ENCODE measurements at regions not wholly inside any gene's neighbourhood (a gene's known extent, or its start where the extent isn't known, plus 50 kb on each side); places are given as distances from the start of the nearest gene placed in this dataset.
A peak's percentile ranks its signal among the peaks of the same experiment; 100 is the strongest.

GRCh38 chr5:40386289-40386688 is 293.4 kb upstream of the PTGER4 start:
- no peak overlapping the region for H3K4me2 ChIP-seq (ENCODE audit: extremely low read depth, insufficient read depth, low read length)
- no peaks in the 10 kb centered on the region for H3K79me2 ChIP-seq (ENCODE audit: control insufficient read depth, insufficient read depth, low read length)
- H2AFZ ChIP-seq (ENCODE audit: low read length) = no peak overlapping the region
- no peaks in the 10 kb centered on the region for H3K4me1 ChIP-seq (ENCODE audit: control insufficient read depth, extremely low read depth, insufficient read depth, low read length)
- H3K36me3 ChIP-seq (ENCODE audit: control insufficient read depth, insufficient read depth, low read length) = no peaks in the 10 kb centered on the region
- no peak overlapping the region for H3K27ac ChIP-seq (ENCODE audit: insufficient read depth, low read length)
- no peaks in the 10 kb centered on the region for H4K20me1 ChIP-seq (ENCODE audit: control insufficient read depth, extremely low read depth, insufficient read depth, low read length)
- no peak for TF ChIP-seq EZH2 (IDR thresholded peaks at IDR 0.05; ENCODE audit: low read length, missing control alignments)
- TF ChIP-seq CTCF (conservative IDR thresholded peaks at IDR 0.05 in 1 of 2, IDR thresholded peaks at IDR 0.05 in 1 of 2; ENCODE audit: low read depth in 1 of 2, low read length in 2 of 2) = no peak
- DNase-seq (ENCODE audit: low read depth in 2 of 2) = peak in 1 of 2 donors; percentile 18
- no peaks in the 10 kb centered on the region for H3K27me3 ChIP-seq (ENCODE audit: control insufficient read depth, insufficient read depth, low read length)
- no peak overlapping the region for H3K9ac ChIP-seq (ENCODE audit: insufficient read depth, low read length)
- no peak overlapping the region for H3K4me3 ChIP-seq (replicated peaks in 1 of 4; ENCODE audit: control extremely low read depth in 1 of 4, insufficient read depth in 1 of 4, low read depth in 3 of 4, low read length in 4 of 4)
- no peaks in the 10 kb centered on the region for H3K9me3 ChIP-seq (ENCODE audit: control insufficient read depth, insufficient read depth, low read depth, low read length)

GRCh38 chr5:40385544-40385943 is 294.2 kb upstream of the PTGER4 start:
- no peak overlapping the region for H3K4me3 ChIP-seq (replicated peaks in 1 of 4; ENCODE audit: control extremely low read depth in 1 of 4, insufficient read depth in 1 of 4, low read depth in 3 of 4, low read length in 4 of 4)
- peak in 1 of 2 donors; percentile 45 for DNase-seq (ENCODE audit: low read depth in 2 of 2)
- no peak overlapping the region for H3K4me2 ChIP-seq (ENCODE audit: extremely low read depth, insufficient read depth, low read length)

GRCh38 chr5:40384782-40385390 is 294.8 kb upstream of the PTGER4 start:
- no peaks in the 10 kb centered on the region for H3K27me3 ChIP-seq (ENCODE audit: control insufficient read depth, insufficient read depth, low read length)
- H3K36me3 ChIP-seq (ENCODE audit: control insufficient read depth, insufficient read depth, low read length) = no peaks in the 10 kb centered on the region
- no peak overlapping the region for H3K27ac ChIP-seq (ENCODE audit: insufficient read depth, low read length)
- H3K9ac ChIP-seq (ENCODE audit: insufficient read depth, low read length) = no peak overlapping the region
- H3K4me1 ChIP-seq (ENCODE audit: control insufficient read depth, extremely low read depth, insufficient read depth, low read length) = no peaks in the 10 kb centered on the region
- no peak for TF ChIP-seq EZH2 (IDR thresholded peaks at IDR 0.05; ENCODE audit: low read length, missing control alignments)
- H4K20me1 ChIP-seq (ENCODE audit: control insufficient read depth, extremely low read depth, insufficient read depth, low read length) = no peaks in the 10 kb centered on the region
- DNase-seq (ENCODE audit: low read depth in 2 of 2) = no peak
- H3K4me2 ChIP-seq (ENCODE audit: extremely low read depth, insufficient read depth, low read length) = no peak overlapping the region
- H3K9me3 ChIP-seq (ENCODE audit: control insufficient read depth, insufficient read depth, low read depth, low read length) = no peaks in the 10 kb centered on the region
- H2AFZ ChIP-seq (ENCODE audit: low read length) = no peak overlapping the region
- H3K4me3 ChIP-seq (replicated peaks in 1 of 4; ENCODE audit: control extremely low read depth in 1 of 4, insufficient read depth in 1 of 4, low read depth in 3 of 4, low read length in 4 of 4) = no peak overlapping the region
- H3K79me2 ChIP-seq (ENCODE audit: control insufficient read depth, insufficient read depth, low read length) = no peaks in the 10 kb centered on the region

More at GRCh38 chr5:40385544-40385943, 294.2 kb upstream of the PTGER4 start:
- Histone ChIP-seq H3K79me2 (ENCODE audit: control insufficient read depth, insufficient read depth, low read length) (no peaks in the 10 kb centered on the region), H3K36me3 (ENCODE audit: control insufficient read depth, insufficient read depth, low read length) (no peaks in the 10 kb centered on the region), H2AFZ (ENCODE audit: low read length) (no peak overlapping the region), H3K4me1 (ENCODE audit: control insufficient read depth, extremely low read depth, insufficient read depth, low read length) (no peaks in the 10 kb centered on the region), H3K9ac (ENCODE audit: insufficient read depth, low read length) (no peak overlapping the region), H3K27ac (ENCODE audit: insufficient read depth, low read length) (no peak overlapping the region), H3K27me3 (ENCODE audit: control insufficient read depth, insufficient read depth, low read length) (no peaks in the 10 kb centered on the region), H4K20me1 (ENCODE audit: control insufficient read depth, extremely low read depth, insufficient read depth, low read length) (no peaks in the 10 kb centered on the region), H3K9me3 (ENCODE audit: control insufficient read depth, insufficient read depth, low read depth, low read length) (no peaks in the 10 kb centered on the region)
- TF ChIP-seq CTCF (conservative IDR thresholded peaks at IDR 0.05 in 1 of 2, IDR thresholded peaks at IDR 0.05 in 1 of 2; ENCODE audit: low read depth in 1 of 2, low read length in 2 of 2) (no peak), EZH2 (IDR thresholded peaks at IDR 0.05; ENCODE audit: low read length, missing control alignments) (no peak)

Measured in fibroblast of lung (primary cell).